ENCODE measurements at regions not wholly inside any gene's neighbourhood (a gene's known extent, or its start where the extent isn't known, plus 50 kb on each side); places are given as distances from the start of the nearest gene placed in this dataset.

- no peaks in the 10 kb centered on the region for H3K4me1 Mint-ChIP-seq (ENCODE audit: low read depth)
- intact Hi-C loops (cut with micrococcal nuclease) = no loop called here
- no peaks in the 10 kb centered on the region for H3K9me3 Mint-ChIP-seq
- H3K27ac Mint-ChIP-seq = no peak overlapping the region
- no peak overlapping the region for H3K4me3 Mint-ChIP-seq
- H3K36me3 Mint-ChIP-seq (ENCODE audit: low read depth) = no peaks in the 10 kb centered on the region
- no peaks in the 10 kb centered on the region for H3K27me3 Mint-ChIP-seq
Observed at GRCh38 chr2:19731037-19731436, 170.7 kb downstream of the TTC32 start.

- Mint-ChIP-seq H3K4me3 (no peak overlapping the region), H3K27ac (no peak overlapping the region), H3K27me3 (no peaks in the 10 kb centered on the region), H3K4me1 (ENCODE audit: low read depth) (no peaks in the 10 kb centered on the region), H3K9me3 (no peaks in the 10 kb centered on the region), H3K36me3 (ENCODE audit: low read depth) (no peaks in the 10 kb centered on the region)
- intact Hi-C loops (cut with micrococcal nuclease) = no loop called here
Observed at GRCh38 chr2:19728125-19728524, 173.7 kb downstream of the TTC32 start.

GRCh38 chr2:19725392-19725791 is 176.4 kb downstream of the TTC32 start:
- Mint-ChIP-seq H3K27ac (no peak overlapping the region), H3K9me3 (no peaks in the 10 kb centered on the region), H3K4me1 (ENCODE audit: low read depth) (no peaks in the 10 kb centered on the region), H3K4me3 (no peak overlapping the region), H3K27me3 (no peaks in the 10 kb centered on the region), H3K36me3 (ENCODE audit: low read depth) (no peaks in the 10 kb centered on the region)
- intact Hi-C loops (cut with micrococcal nuclease) = no loop called here

DNA sequence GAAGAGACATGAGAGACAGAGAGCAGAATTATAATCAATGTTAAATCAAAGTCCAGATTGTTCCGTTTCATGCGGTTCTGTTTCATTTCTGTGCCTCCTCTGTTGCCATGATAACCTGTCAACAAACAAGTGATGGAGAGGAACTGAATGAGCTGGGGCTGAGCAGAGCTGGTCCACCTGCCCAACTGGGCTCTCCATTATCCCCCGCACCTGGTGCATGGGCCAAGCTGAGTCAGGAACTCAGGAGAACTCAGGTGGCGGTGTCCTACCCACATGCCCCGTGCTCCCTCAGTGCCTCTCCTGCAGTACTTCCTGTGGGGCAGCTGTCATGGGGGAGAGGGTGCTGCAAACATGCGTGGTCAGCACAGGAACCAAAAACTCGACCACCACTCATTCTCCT is 178.8 kb downstream of the TTC32 start:
- intact Hi-C loops (cut with micrococcal nuclease) = no loop called here
- Mint-ChIP-seq H3K9me3 (no peaks in the 10 kb centered on the region), H3K4me3 (no peak overlapping the region), H3K27me3 (no peaks in the 10 kb centered on the region), H3K27ac (no peak overlapping the region), H3K4me1 (ENCODE audit: low read depth) (no peaks in the 10 kb centered on the region), H3K36me3 (ENCODE audit: low read depth) (no peaks in the 10 kb centered on the region)

GRCh38 chr2:19722531-19722971 is 179.2 kb downstream of the TTC32 start:
- Mint-ChIP-seq H3K36me3 (ENCODE audit: low read depth) (no peaks in the 10 kb centered on the region), H3K9me3 (no peaks in the 10 kb centered on the region), H3K27ac (no peak overlapping the region), H3K4me3 (no peak overlapping the region), H3K4me1 (ENCODE audit: low read depth) (no peaks in the 10 kb centered on the region), H3K27me3 (no peaks in the 10 kb centered on the region)
- intact Hi-C loops (cut with micrococcal nuclease) = no loop called here

GRCh38 chr2:19720306-19720705 is 181.5 kb downstream of the TTC32 start:
- intact Hi-C loops (cut with micrococcal nuclease) = no loop called here
- H3K4me1 Mint-ChIP-seq (ENCODE audit: low read depth) = no peaks in the 10 kb centered on the region
- no peaks in the 10 kb centered on the region for H3K27me3 Mint-ChIP-seq
- H3K9me3 Mint-ChIP-seq = no peaks in the 10 kb centered on the region
- no peak overlapping the region for H3K4me3 Mint-ChIP-seq
- H3K36me3 Mint-ChIP-seq (ENCODE audit: low read depth) = no peaks in the 10 kb centered on the region
- no peak overlapping the region for H3K27ac Mint-ChIP-seq

- H3K9me3 Mint-ChIP-seq = no peaks in the 10 kb centered on the region
- H3K36me3 Mint-ChIP-seq (ENCODE audit: low read depth) = no peaks in the 10 kb centered on the region
- no peak overlapping the region for H3K4me3 Mint-ChIP-seq
- H3K27me3 Mint-ChIP-seq = no peaks in the 10 kb centered on the region
- H3K27ac Mint-ChIP-seq = no peak overlapping the region
- H3K4me1 Mint-ChIP-seq (ENCODE audit: low read depth) = no peaks in the 10 kb centered on the region
- intact Hi-C loops (cut with micrococcal nuclease) = no loop called here
Observed at GRCh38 chr2:19719540-19719939, 182.2 kb downstream of the TTC32 start.

- Mint-ChIP-seq H3K27ac (no peak overlapping the region), H3K9me3 (peaks cover 8% of the 10 kb centered on the region), H3K4me1 (ENCODE audit: low read depth) (no peaks in the 10 kb centered on the region), H3K27me3 (peaks cover 3% of the 10 kb centered on the region), H3K36me3 (ENCODE audit: low read depth) (no peaks in the 10 kb centered on the region), H3K4me3 (no peak overlapping the region)
- intact Hi-C loops (cut with micrococcal nuclease) = no loop called here
Observed at GRCh38 chr2:19717446-19717845, 184.3 kb downstream of the TTC32 start.

DNA sequence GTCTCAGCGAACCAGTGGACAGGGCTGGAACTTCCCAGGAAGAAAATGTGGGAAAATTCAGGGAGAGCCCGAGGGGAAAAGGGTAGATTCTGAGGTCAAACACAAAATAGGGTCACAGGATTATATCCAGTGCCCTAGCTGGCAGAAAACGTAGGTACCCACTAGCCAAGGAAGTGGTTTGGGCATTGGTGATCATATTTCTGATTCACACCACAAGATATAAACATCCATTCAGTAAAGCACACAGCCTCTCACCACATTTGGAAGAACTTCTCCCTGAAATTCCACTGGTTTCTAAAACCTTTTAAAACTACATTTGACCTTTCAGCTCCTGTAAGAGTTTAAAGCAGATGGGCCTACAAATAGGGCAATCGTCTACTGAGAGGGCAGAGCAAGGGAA is 186.9 kb downstream of the TTC32 start:
- Mint-ChIP-seq H3K36me3 (ENCODE audit: low read depth) (no peaks in the 10 kb centered on the region), H3K4me3 (no peak overlapping the region), H3K27ac (no peak overlapping the region), H3K27me3 (peaks cover 3% of the 10 kb centered on the region), H3K4me1 (ENCODE audit: low read depth) (no peaks in the 10 kb centered on the region), H3K9me3 (peaks cover 8% of the 10 kb centered on the region)
- intact Hi-C loops (cut with micrococcal nuclease) = no loop called here

GRCh38 chr2:19712850-19713249 is 188.9 kb downstream of the TTC32 start:
- Mint-ChIP-seq H3K4me3 (no peak overlapping the region), H3K9me3 (peaks cover 8% of the 10 kb centered on the region), H3K27ac (no peak overlapping the region), H3K4me1 (ENCODE audit: low read depth) (no peaks in the 10 kb centered on the region), H3K36me3 (ENCODE audit: low read depth) (no peaks in the 10 kb centered on the region), H3K27me3 (peaks cover 3% of the 10 kb centered on the region)
- intact Hi-C loops (cut with micrococcal nuclease) = no loop called here

DNA sequence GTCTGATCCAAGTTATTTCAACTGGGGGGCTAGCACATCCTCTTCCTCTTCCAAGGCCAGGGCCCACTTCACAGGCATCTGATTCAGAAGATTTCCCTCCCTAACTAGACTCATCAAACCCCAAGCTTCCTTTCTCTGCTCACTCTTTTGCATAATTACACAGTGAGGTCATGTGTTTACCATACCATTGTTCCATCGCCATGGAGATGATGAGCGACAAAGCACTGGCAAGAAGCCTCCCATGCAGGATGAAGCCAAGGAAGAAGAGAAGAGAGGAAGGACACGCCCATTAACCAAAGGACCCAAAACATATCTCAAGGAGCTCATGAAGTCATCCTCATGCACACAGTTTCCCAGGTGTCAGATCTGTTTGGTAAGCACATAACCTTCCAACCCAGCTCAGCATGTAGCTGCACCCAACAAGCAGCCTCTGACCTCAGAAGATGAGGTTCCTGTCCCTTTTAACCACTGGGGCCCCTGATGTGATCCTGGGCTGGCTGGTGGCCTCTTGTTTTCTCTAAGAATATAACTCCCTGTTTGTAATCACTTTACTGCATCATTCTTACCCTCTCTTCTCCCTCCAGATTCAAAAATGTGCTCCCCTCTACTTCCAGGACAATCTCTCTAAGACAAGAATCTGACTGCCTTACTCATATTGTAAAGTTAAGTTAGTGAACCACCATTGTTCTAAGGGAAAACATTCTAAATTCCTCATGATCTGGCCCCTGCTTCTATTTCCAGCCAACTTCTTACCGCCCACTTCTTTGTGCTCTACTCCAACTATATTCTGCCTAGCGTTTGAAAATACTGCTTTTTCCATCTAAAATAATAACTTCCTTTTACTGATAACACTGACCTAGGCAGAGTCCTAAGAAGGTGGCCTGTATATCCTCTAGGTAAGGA is 190.1 kb downstream of the TTC32 start:
- intact Hi-C loops (cut with micrococcal nuclease) = no loop called here
- H3K4me3 Mint-ChIP-seq = no peak overlapping the region
- peaks cover 3% of the 10 kb centered on the region for H3K27me3 Mint-ChIP-seq
- H3K4me1 Mint-ChIP-seq (ENCODE audit: low read depth) = no peaks in the 10 kb centered on the region
- H3K36me3 Mint-ChIP-seq (ENCODE audit: low read depth) = no peaks in the 10 kb centered on the region
- H3K9me3 Mint-ChIP-seq = peaks cover 8% of the 10 kb centered on the region
- no peak overlapping the region for H3K27ac Mint-ChIP-seq

DNA sequence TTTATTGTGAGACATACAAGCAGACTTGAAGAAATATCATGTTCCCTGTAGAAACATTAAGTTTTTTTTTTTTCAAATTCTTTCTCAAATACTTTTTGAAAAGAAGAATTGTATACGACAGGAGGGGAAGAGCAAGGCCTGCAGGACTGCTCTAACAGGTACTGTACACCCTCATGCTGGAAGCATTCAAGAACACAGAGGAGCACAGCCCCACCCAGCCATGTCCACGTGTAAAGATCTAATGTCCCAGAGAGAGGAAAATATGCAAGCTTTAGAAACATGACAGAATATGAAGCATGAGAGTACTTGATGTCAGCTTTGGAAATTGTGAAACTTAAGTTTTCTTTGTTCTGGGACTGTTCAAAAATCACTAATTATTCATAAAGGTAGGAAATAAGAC is 191.6 kb downstream of the TTC32 start:
- Mint-ChIP-seq H3K27me3 (peaks cover 3% of the 10 kb centered on the region), H3K9me3 (peaks cover 8% of the 10 kb centered on the region), H3K27ac (no peak overlapping the region), H3K36me3 (ENCODE audit: low read depth) (no peaks in the 10 kb centered on the region), H3K4me1 (ENCODE audit: low read depth) (no peaks in the 10 kb centered on the region), H3K4me3 (no peak overlapping the region)
- intact Hi-C loops (cut with micrococcal nuclease) = no loop called here

DNA sequence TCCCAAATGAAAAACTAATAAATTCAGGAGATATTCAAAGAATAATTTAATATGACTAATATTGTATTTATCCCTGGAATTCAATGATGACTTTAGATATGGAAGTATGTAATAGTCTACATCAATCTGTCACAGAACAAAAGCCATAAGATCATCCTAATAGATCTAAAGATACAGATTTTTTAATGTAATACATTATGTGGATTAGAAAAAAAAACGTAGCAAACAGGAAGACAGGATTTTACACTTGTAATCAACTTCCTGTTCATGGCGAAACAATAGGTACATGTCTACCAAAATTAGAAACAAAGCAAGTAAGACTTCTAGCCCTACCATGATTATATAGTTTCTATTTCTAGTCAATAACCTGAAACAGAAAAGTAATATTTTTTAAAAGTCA is 192.2 kb downstream of the TTC32 start:
- intact Hi-C loops (cut with micrococcal nuclease) = no loop called here
- Mint-ChIP-seq H3K36me3 (ENCODE audit: low read depth) (no peaks in the 10 kb centered on the region), H3K4me1 (ENCODE audit: low read depth) (no peaks in the 10 kb centered on the region), H3K9me3 (peaks cover 8% of the 10 kb centered on the region), H3K4me3 (no peak overlapping the region), H3K27me3 (peaks cover 3% of the 10 kb centered on the region), H3K27ac (no peak overlapping the region)

GRCh38 chr2:19708776-19709175 is 193.0 kb downstream of the TTC32 start:
- Mint-ChIP-seq H3K36me3 (ENCODE audit: low read depth) (no peaks in the 10 kb centered on the region), H3K4me1 (ENCODE audit: low read depth) (no peaks in the 10 kb centered on the region), H3K9me3 (peaks cover 8% of the 10 kb centered on the region), H3K4me3 (no peak overlapping the region), H3K27ac (no peak overlapping the region), H3K27me3 (peaks cover 3% of the 10 kb centered on the region)
- intact Hi-C loops (cut with micrococcal nuclease) = no loop called here

- no peaks in the 10 kb centered on the region for H3K36me3 Mint-ChIP-seq (ENCODE audit: low read depth)
- H3K4me1 Mint-ChIP-seq (ENCODE audit: low read depth) = no peaks in the 10 kb centered on the region
- intact Hi-C loops (cut with micrococcal nuclease) = no loop called here
- no peaks in the 10 kb centered on the region for H3K9me3 Mint-ChIP-seq
- H3K27me3 Mint-ChIP-seq = no peaks in the 10 kb centered on the region
- H3K27ac Mint-ChIP-seq = no peak overlapping the region
- H3K4me3 Mint-ChIP-seq = no peak overlapping the region
Observed at GRCh38 chr2:19706332-19706731, 195.5 kb downstream of the TTC32 start.
